Stimulated activated CD8-positive, alpha-beta memory T cell treated with anti-CD3 and anti-CD28 coated beads, Interleukin-15, amount 100 ng/mL, for 4 hours (primary cell): ENCODE measurements at regions not wholly inside any gene's neighbourhood (a gene's known extent, or its start where the extent isn't known, plus 50 kb on each side); places are given as distances from the start of the nearest gene placed in this dataset.
"Not testable (repeated sequence)": the region's sequence is repeated elsewhere in the genome, so short reads cannot be mapped to it uniquely, and the experiment has no call there.

Experiments used
- DNase-seq, 2 donors: peaks; one replicate each; pipeline ENCODE4 v3.0.0-alpha.2; 2020; ENCODE audit warnings: low read depth in 2 of 2

- no peak for DNase-seq
Observed at GRCh38 chr3:150357923-150358607, 50.0 kb upstream of the TSC22D2 start.

GRCh38 chr3:150357140-150357539 is 51.0 kb upstream of the TSC22D2 start:
- no peak for DNase-seq

GRCh38 chr3:150355574-150355973 is 52.5 kb upstream of the TSC22D2 start:
- no peak for DNase-seq

- DNase-seq: no peak
Observed at GRCh38 chr3:150352931-150353330, 55.2 kb upstream of the TSC22D2 start.

GRCh38 chr3:150351398-150351797 is 56.7 kb upstream of the TSC22D2 start:
- DNase-seq: no peak

GRCh38 chr3:150349314-150350097 is 58.6 kb upstream of the TSC22D2 start:
- DNase-seq: no peak

GRCh38 chr3:150348500-150348899 is 59.6 kb upstream of the TSC22D2 start:
- no peak for DNase-seq

- no peak for DNase-seq
Observed at GRCh38 chr3:150346981-150347863, 60.9 kb upstream of the TSC22D2 start.

- DNase-seq: no peak
Observed at GRCh38 chr3:150346266-150346665, 61.8 kb upstream of the TSC22D2 start.

- no peak for DNase-seq
Observed at GRCh38 chr3:150345021-150345538, 63.0 kb upstream of the TSC22D2 start.

- no peak for DNase-seq
Observed at GRCh38 chr3:150344079-150344759, 63.9 kb upstream of the TSC22D2 start.

- DNase-seq: no peak
Observed at GRCh38 chr3:150342896-150343467, 65.1 kb upstream of the TSC22D2 start.

- no peak for DNase-seq
Observed at GRCh38 chr3:150341891-150342290, 66.2 kb upstream of the TSC22D2 start.

- DNase-seq: not testable (repeated sequence)
Observed at GRCh38 chr3:150336363-150336762, 71.7 kb upstream of the TSC22D2 start.

- no peak for DNase-seq
Observed at GRCh38 chr3:150335631-150336030, 72.5 kb upstream of the TSC22D2 start.

- DNase-seq: no peak
Observed at GRCh38 chr3:150334974-150335373, 73.1 kb upstream of the TSC22D2 start.

- DNase-seq: no peak
Observed at GRCh38 chr3:150333477-150333876, 74.6 kb upstream of the TSC22D2 start.

- DNase-seq: no peak
Observed at GRCh38 chr3:150331978-150332568, 76.0 kb upstream of the TSC22D2 start.

GRCh38 chr3:150330872-150331271 is 77.2 kb upstream of the TSC22D2 start:
- no peak for DNase-seq

GRCh38 chr3:150330174-150330573 is 77.9 kb upstream of the TSC22D2 start:
- DNase-seq: no peak

GRCh38 chr3:150329408-150329807 is 78.7 kb upstream of the TSC22D2 start:
- DNase-seq: no peak
